ENCODE measurements at regions not wholly inside any gene's neighbourhood (a gene's known extent, or its start where the extent isn't known, plus 50 kb on each side); places are given as distances from the start of the nearest gene placed in this dataset.

DNA sequence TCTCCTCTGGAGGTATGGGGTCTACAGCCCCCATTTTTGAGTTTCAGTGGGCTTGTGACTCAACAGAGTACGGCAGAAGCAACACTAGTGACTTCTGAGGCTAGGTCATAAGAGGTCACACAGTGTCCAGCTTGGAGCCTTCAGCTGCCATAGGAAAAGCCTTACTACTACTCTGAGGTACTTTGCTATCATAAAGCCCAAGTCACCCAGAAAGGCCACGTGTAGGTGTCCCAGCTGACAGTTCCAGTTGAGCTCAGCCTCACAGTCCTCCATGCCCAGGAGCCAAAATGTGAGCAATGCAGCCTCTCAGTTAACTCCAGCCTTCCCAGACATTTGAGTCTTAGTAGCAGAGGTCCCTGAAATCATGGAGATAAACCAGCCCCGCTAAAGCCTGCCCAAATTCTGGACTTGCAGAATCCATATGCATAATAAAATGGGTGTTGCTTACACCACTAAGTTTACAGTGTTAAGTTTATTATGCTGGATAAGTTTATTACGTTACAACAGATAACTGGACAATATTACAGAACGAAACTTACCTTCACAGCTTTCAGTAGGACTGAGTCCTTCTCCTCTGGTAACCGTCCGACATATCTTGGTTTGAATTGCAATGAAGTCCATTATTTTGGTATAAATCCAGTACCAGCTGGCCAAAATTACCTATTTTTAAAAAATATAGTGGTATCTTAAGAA, 181.1 kb downstream of the AVL9 start:
- TF ChIP-seq, protein P1, sequence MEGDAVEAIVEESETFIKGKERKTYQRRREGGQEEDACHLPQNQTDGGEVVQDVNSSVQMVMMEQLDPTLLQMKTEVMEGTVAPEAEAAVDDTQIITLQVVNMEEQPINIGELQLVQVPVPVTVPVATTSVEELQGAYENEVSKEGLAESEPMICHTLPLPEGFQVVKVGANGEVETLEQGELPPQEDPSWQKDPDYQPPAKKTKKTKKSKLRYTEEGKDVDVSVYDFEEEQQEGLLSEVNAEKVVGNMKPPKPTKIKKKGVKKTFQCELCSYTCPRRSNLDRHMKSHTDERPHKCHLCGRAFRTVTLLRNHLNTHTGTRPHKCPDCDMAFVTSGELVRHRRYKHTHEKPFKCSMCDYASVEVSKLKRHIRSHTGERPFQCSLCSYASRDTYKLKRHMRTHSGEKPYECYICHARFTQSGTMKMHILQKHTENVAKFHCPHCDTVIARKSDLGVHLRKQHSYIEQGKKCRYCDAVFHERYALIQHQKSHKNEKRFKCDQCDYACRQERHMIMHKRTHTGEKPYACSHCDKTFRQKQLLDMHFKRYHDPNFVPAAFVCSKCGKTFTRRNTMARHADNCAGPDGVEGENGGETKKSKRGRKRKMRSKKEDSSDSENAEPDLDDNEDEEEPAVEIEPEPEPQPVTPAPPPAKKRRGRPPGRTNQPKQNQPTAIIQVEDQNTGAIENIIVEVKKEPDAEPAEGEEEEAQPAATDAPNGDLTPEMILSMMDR (IDR thresholded peaks at IDR 0.05; ENCODE audit: low read length) = no peak
- TF ChIP-seq EZH2 (IDR thresholded peaks at IDR 0.05; ENCODE audit: borderline replicate concordance, low read length) = no peak
